ENCODE measurements at regions not wholly inside any gene's neighbourhood (a gene's known extent, or its start where the extent isn't known, plus 50 kb on each side); places are given as distances from the start of the nearest gene placed in this dataset.

GRCh38 chr2:19717446-19717845 lies 184.3 kb downstream of the TTC32 start:
- no peak for DNase-seq (ENCODE audit: low read depth)

GRCh38 chr2:19714926-19715325 lies 186.9 kb downstream of the TTC32 start:
- DNase-seq (ENCODE audit: low read depth), result no peak

- no peak for DNase-seq (ENCODE audit: low read depth)
Measured at GRCh38 chr2:19712850-19713249, 188.9 kb downstream of the TTC32 start.

GRCh38 chr2:19711470-19712372 lies 190.1 kb downstream of the TTC32 start:
- no peak for DNase-seq (ENCODE audit: low read depth)

- DNase-seq (ENCODE audit: low read depth), result no peak
Measured at GRCh38 chr2:19710230-19710629, 191.6 kb downstream of the TTC32 start.

GRCh38 chr2:19709553-19709952 lies 192.2 kb downstream of the TTC32 start:
- no peak for DNase-seq (ENCODE audit: low read depth)

- DNase-seq (ENCODE audit: low read depth), result no peak
Measured at GRCh38 chr2:19708776-19709175, 193.0 kb downstream of the TTC32 start.

- no peak for DNase-seq (ENCODE audit: low read depth)
Measured at GRCh38 chr2:19706332-19706731, 195.5 kb downstream of the TTC32 start.

GRCh38 chr2:19702267-19702666 lies 199.5 kb downstream of the TTC32 start:
- DNase-seq (ENCODE audit: low read depth), result no peak

GRCh38 chr2:19700861-19701585 lies 200.8 kb downstream of the TTC32 start:
- no peak for DNase-seq (ENCODE audit: low read depth)

GRCh38 chr2:19697131-19697530 lies 204.7 kb downstream of the TTC32 start:
- no peak for DNase-seq (ENCODE audit: low read depth)

GRCh38 chr2:19695706-19696105 lies 206.1 kb downstream of the TTC32 start:
- DNase-seq (ENCODE audit: low read depth), result no peak

- no peak for DNase-seq (ENCODE audit: low read depth)
Measured at GRCh38 chr2:19691892-19692291, 209.9 kb downstream of the TTC32 start.

- DNase-seq (ENCODE audit: low read depth), result no peak
Measured at GRCh38 chr2:19690429-19690828, 211.4 kb downstream of the TTC32 start.

GRCh38 chr2:19689646-19690168 lies 212.1 kb downstream of the TTC32 start:
- DNase-seq (ENCODE audit: low read depth), result no peak

GRCh38 chr2:19688059-19688458 lies 213.7 kb downstream of the TTC32 start:
- DNase-seq (ENCODE audit: low read depth), result no peak

GRCh38 chr2:19687017-19687659 lies 214.6 kb downstream of the TTC32 start:
- DNase-seq (ENCODE audit: low read depth), result no peak

- no peak for DNase-seq (ENCODE audit: low read depth)
Measured at GRCh38 chr2:19686439-19686838, 215.3 kb downstream of the TTC32 start.

- DNase-seq (ENCODE audit: low read depth), result no peak
Measured at GRCh38 chr2:19685731-19686130, 216.1 kb downstream of the TTC32 start.

- no peak for DNase-seq (ENCODE audit: low read depth)
Measured at GRCh38 chr2:19684516-19684915, 217.3 kb downstream of the TTC32 start.

GRCh38 chr2:19683556-19683955 lies 218.2 kb downstream of the TTC32 start:
- DNase-seq (ENCODE audit: low read depth), result no peak

GRCh38 chr2:19682493-19682892 lies 219.3 kb downstream of the TTC32 start:
- DNase-seq (ENCODE audit: low read depth), result no peak
